Endodermal cell (in vitro differentiated cells): ENCODE measurements at regions not wholly inside any gene's neighbourhood (a gene's known extent, or its start where the extent isn't known, plus 50 kb on each side); places are given as distances from the start of the nearest gene placed in this dataset.
A peak's percentile ranks its signal among the peaks of the same experiment; 100 is the strongest.

Experiments used
- DNase-seq: peaks from one replicate; pipeline ENCODE4 v3.0.0-alpha.2; 2017
- H3K27ac ChIP-seq: 2 replicates; pipeline ENCODE4 v1.5.1; 2013; ENCODE audit warnings: mild to moderate bottlenecking, low read depth, low read length, moderate library complexity
- H3K27me3 ChIP-seq: 2 replicates; pipeline ENCODE4 v1.6.1; 2013; ENCODE audit warnings: mild to moderate bottlenecking, low read length, moderate library complexity; ENCODE audit not compliant: insufficient read depth, control insufficient read depth, poor library complexity, severe bottlenecking
- H3K36me3 ChIP-seq: 2 replicates; pipeline ENCODE4 v1.7.0; 2013; ENCODE audit warnings: mild to moderate bottlenecking, low read length, moderate library complexity; ENCODE audit not compliant: control insufficient read depth, insufficient read depth
- H3K4me1 ChIP-seq: one replicate; pipeline ENCODE4 v1.7.0; 2013; ENCODE audit warnings: low read length; ENCODE audit not compliant: control insufficient read depth, insufficient read depth
- H3K4me3 ChIP-seq: 2 replicates; pipeline ENCODE4 v1.5.1; 2013; ENCODE audit warnings: mild to moderate bottlenecking, low read length, moderate library complexity
- H3K9ac ChIP-seq: 2 replicates; pipeline ENCODE4 v1.6.1; 2013; ENCODE audit warnings: mild to moderate bottlenecking, low read length, moderate library complexity; ENCODE audit not compliant: poor library complexity, severe bottlenecking; ENCODE audit errors: extremely low read depth
- H3K9me3 ChIP-seq: 2 replicates; pipeline ENCODE4 v1.6.1; 2013; ENCODE audit warnings: mild to moderate bottlenecking, low read length, moderate library complexity; ENCODE audit not compliant: control insufficient read depth
- H3K27ac Mint-ChIP-seq: 2 replicates; pipeline ENCODE4 v1.8.0; 2020; ENCODE audit warnings: mixed read lengths
- H3K27me3 Mint-ChIP-seq: 2 replicates; pipeline ENCODE4 v1.8.0; 2021; ENCODE audit warnings: mild to moderate bottlenecking, mixed read lengths; ENCODE audit not compliant: insufficient read depth
- H3K36me3 Mint-ChIP-seq: 2 replicates; pipeline ENCODE4 v1.8.0; 2020; ENCODE audit warnings: low read depth, mixed read lengths
- H3K4me1 Mint-ChIP-seq: 2 replicates; pipeline ENCODE4 v1.8.0; 2020; ENCODE audit warnings: mixed read lengths
- H3K4me3 Mint-ChIP-seq: 2 replicates; pipeline ENCODE4 v1.8.0; 2020; ENCODE audit warnings: mild to moderate bottlenecking, moderate library complexity, mixed read lengths
- H3K9me3 Mint-ChIP-seq: 2 replicates; pipeline ENCODE4 v1.8.0; 2020; ENCODE audit warnings: mild to moderate bottlenecking, mixed read lengths
- CTCF ChIP-seq: fragments of 200-600 bp; sonication (generic); conservative IDR thresholded peaks from 2 replicates; pipeline ENCODE4 v1.5.0; 2021; ENCODE audit warnings: antibody characterized with exemption, mild to moderate bottlenecking
- WGBS, 2 experiments: methylation state at CpG; one replicate each; pipeline versions ENCODE4 v1.1.5 to v1.1.7; 2013; ENCODE audit warnings: missing lambda C conversion rate in 2 of 2, mixed read lengths in 1 of 2; ENCODE audit not compliant: insufficient coverage in 1 of 2, insufficient read length in 1 of 2; 5-methylcytosine and 5-hydroxymethylcytosine counted together

GRCh38 chr22:49197505-49197904 is 630.2 kb downstream of the BRD1 start:
- WGBS, 2 experiments: 50 to 56% methylated on average over 4 to 16 of the region's 16 CpGs

GRCh38 chr22:49196046-49196511 is 631.6 kb downstream of the BRD1 start:
- H3K27me3 ChIP-seq: no peaks in the 10 kb centered on the region
- no peak overlapping the region for H3K9ac ChIP-seq
- WGBS, 2 experiments: 92 to 99% methylated on average over 9 to 13 of the region's 13 CpGs
- peak; percentile 36 for DNase-seq
- peaks cover 8% of the 10 kb centered on the region for H3K4me1 Mint-ChIP-seq
- no peak overlapping the region for H3K27ac Mint-ChIP-seq
- no peaks in the 10 kb centered on the region for H3K36me3 ChIP-seq
- no peaks in the 10 kb centered on the region for H3K4me1 ChIP-seq
- H3K9me3 ChIP-seq: no peaks in the 10 kb centered on the region
- H3K4me3 ChIP-seq: no peak overlapping the region
- H3K36me3 Mint-ChIP-seq: no peaks in the 10 kb centered on the region
- TF ChIP-seq CTCF: no peak
- peaks cover 2% of the 10 kb centered on the region for H3K27me3 Mint-ChIP-seq
- H3K4me3 Mint-ChIP-seq: no peak overlapping the region
- H3K27ac ChIP-seq: no peak overlapping the region
- H3K9me3 Mint-ChIP-seq: no peaks in the 10 kb centered on the region

More at GRCh38 chr22:49197505-49197904, 630.2 kb downstream of the BRD1 start:
- no peaks in the 10 kb centered on the region for H3K27me3 Mint-ChIP-seq
- Histone ChIP-seq H3K27me3 (no peaks in the 10 kb centered on the region), H3K4me3 (no peak overlapping the region), H3K27ac (no peak overlapping the region), H3K9ac (no peak overlapping the region), H3K4me1 (no peaks in the 10 kb centered on the region), H3K36me3 (no peaks in the 10 kb centered on the region), H3K9me3 (no peaks in the 10 kb centered on the region)
- no peaks in the 10 kb centered on the region for H3K36me3 Mint-ChIP-seq
- peak; percentile 76 for DNase-seq
- no peak overlapping the region for H3K27ac Mint-ChIP-seq
- no peak overlapping the region for H3K4me3 Mint-ChIP-seq
- peaks cover 8% of the 10 kb centered on the region for H3K4me1 Mint-ChIP-seq
- H3K9me3 Mint-ChIP-seq: no peaks in the 10 kb centered on the region
- TF ChIP-seq CTCF: no peak

GRCh38 chr22:49195636-49196035 is 632.0 kb downstream of the BRD1 start:
- H3K36me3 Mint-ChIP-seq: no peaks in the 10 kb centered on the region

More at GRCh38 chr22:49195636-49196035, 632.0 kb downstream of the BRD1 start:
- Histone ChIP-seq H3K36me3 (no peaks in the 10 kb centered on the region), H3K4me1 (no peaks in the 10 kb centered on the region), H3K27me3 (no peaks in the 10 kb centered on the region), H3K27ac (no peak overlapping the region), H3K9ac (no peak overlapping the region), H3K9me3 (no peaks in the 10 kb centered on the region), H3K4me3 (no peak overlapping the region)
- DNase-seq: no peak
- Mint-ChIP-seq H3K27ac (no peak overlapping the region), H3K4me3 (no peak overlapping the region), H3K27me3 (peaks cover 2% of the 10 kb centered on the region), H3K9me3 (no peaks in the 10 kb centered on the region), H3K4me1 (peaks cover 8% of the 10 kb centered on the region)
- no peak for TF ChIP-seq CTCF
- WGBS, 2 experiments: 92 to 94% methylated on average over 5 to 14 of the region's 14 CpGs
